ENCODE measurements at regions not wholly inside any gene's neighbourhood (a gene's known extent, or its start where the extent isn't known, plus 50 kb on each side); places are given as distances from the start of the nearest gene placed in this dataset.

GRCh38 chr1:218739426-218739825 is 394.3 kb downstream of the TGFB2 start:
- TF ChIP-seq POLR2A (IDR thresholded peaks at IDR 0.05), result no peak
- TF ChIP-seq POLR2AphosphoS5 (IDR thresholded peaks at IDR 0.05), result peak in 1 of 2 donors; percentile 57
- TF ChIP-seq, protein P1, sequence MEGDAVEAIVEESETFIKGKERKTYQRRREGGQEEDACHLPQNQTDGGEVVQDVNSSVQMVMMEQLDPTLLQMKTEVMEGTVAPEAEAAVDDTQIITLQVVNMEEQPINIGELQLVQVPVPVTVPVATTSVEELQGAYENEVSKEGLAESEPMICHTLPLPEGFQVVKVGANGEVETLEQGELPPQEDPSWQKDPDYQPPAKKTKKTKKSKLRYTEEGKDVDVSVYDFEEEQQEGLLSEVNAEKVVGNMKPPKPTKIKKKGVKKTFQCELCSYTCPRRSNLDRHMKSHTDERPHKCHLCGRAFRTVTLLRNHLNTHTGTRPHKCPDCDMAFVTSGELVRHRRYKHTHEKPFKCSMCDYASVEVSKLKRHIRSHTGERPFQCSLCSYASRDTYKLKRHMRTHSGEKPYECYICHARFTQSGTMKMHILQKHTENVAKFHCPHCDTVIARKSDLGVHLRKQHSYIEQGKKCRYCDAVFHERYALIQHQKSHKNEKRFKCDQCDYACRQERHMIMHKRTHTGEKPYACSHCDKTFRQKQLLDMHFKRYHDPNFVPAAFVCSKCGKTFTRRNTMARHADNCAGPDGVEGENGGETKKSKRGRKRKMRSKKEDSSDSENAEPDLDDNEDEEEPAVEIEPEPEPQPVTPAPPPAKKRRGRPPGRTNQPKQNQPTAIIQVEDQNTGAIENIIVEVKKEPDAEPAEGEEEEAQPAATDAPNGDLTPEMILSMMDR (IDR thresholded peaks at IDR 0.05), result no peak
- no peak for TF ChIP-seq EP300 (IDR thresholded peaks at IDR 0.05)

All from upper lobe of left lung (tissue), 4 donors.